NCI-H345 treated with DMSO at 0.1 percent for 48 hours (cell line): ENCODE measurements at regions not wholly inside any gene's neighbourhood (a gene's known extent, or its start where the extent isn't known, plus 50 kb on each side); places are given as distances from the start of the nearest gene placed in this dataset.

Source experiments
- DNase-seq: peaks from one replicate; lab custom pipeline; 2025; ENCODE audit not compliant: unreplicated experiment; lab: John Stamatoyannopoulos, UW

DNA sequence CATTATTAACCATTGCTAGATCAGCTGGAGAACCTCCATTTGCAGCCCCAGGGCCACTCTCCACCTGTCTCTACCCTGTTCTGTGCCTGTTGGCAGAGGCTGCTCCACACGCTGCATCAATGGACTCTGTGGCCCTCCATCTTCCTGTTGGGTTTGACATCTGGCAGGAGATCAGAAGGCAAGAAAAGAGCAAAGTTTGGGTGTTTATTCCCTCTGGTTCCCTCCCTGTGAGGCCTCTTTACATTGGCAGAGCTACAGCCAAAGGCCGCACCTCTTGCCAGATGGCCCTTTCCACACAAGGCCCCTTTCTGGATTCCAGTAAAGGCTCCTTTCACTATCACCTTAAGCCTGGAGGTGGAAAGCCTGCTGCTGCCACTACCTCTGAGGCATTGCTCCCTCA lies 110.9 kb upstream of the RND3 start:
- no peak for DNase-seq

DNA sequence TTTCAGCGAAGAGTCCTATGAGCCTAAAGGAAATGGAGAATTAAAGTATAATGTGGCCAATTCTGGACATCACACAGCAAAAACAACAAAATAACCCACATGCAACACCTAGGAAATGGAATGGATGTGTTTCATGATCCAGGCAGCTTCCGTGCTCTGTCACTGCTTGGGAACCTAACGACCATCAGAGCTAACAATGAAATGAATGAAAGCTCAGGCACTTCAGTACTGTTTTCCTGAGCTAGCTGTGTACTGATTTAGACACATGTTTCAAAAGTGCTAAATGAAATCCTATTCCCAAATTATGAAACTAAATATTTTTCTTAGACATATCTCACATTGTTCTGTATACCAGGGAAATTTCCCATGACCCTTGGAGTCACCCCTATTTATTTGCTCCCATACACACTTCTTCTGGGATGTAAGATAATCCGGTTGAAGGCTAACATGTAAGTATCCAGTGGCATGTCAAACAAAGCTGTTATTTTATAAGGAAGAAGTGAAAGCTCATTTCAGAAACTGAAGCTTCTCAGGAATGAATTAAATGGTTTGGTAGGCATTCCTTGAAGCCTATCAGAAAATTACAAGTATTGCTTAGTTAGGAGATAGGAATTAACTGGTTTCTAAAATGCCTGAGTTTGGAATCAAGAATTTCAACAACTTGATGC lies 108.5 kb upstream of the RND3 start:
- DNase-seq, result no peak

- DNase-seq, result no peak
These were observed 106.8 kb upstream of the RND3 start for GRCh38 chr2:150594299-150594698.

- no peak for DNase-seq
These were observed 104.2 kb upstream of the RND3 start for GRCh38 chr2:150591496-150592285.

DNA sequence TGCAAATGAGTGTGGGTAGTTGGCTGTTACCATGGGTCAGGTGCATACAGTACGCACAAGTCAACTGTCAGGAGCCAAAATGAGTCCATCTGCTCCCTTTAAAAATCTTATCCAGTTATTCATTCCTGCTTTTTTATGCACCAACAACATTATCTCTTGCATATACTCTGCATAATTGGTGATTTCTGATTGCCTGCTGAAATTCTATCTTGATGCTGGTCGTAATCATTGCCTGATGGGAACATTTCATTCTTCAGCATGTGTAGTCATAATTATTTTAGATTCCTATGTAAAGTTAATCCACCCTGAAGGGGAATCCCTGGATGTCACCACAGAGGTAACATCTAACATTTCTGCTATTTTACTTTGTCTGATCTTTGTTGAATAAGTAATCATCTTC lies 102.2 kb upstream of the RND3 start:
- no peak for DNase-seq

DNA sequence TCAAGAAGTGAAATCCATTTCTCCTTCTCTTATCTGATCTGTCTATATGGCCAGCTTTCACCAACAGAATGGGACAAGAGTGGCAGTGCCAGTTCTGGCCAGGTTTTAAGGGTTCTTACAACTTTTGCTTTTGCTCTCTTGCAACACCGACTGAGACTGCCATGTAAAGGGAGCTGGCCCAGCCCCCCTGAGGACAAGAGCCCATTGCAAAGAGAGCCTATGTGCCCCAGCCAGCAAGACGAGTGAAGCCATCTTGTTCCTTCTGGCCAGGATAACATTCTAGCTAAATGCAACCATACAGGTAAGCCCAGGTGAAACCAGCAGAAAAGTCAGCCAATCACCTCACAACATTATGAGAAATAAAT lies 101.0 kb upstream of the RND3 start:
- no peak for DNase-seq

GRCh38 chr2:150587547-150588505 lies 100.4 kb upstream of the RND3 start:
- no peak for DNase-seq

DNA sequence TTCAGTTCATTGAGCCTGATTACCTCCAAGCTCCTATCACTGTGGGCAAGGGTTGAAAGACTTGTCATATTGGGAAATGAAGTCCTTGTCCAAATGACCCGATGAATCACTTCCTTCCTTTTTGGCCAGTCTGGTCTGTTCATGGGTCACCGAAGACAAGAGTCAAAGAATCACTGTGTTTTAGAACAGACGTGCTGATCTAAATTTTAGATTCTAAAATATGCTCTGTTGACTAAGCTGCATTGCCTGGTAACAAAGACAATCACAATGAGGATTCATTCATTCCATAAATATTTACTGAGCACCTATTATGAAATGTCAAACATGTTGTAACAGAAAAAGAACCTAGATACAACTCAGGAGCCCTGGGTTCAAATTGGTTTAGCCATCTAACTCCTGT lies 99.4 kb upstream of the RND3 start:
- DNase-seq, result no peak

DNA sequence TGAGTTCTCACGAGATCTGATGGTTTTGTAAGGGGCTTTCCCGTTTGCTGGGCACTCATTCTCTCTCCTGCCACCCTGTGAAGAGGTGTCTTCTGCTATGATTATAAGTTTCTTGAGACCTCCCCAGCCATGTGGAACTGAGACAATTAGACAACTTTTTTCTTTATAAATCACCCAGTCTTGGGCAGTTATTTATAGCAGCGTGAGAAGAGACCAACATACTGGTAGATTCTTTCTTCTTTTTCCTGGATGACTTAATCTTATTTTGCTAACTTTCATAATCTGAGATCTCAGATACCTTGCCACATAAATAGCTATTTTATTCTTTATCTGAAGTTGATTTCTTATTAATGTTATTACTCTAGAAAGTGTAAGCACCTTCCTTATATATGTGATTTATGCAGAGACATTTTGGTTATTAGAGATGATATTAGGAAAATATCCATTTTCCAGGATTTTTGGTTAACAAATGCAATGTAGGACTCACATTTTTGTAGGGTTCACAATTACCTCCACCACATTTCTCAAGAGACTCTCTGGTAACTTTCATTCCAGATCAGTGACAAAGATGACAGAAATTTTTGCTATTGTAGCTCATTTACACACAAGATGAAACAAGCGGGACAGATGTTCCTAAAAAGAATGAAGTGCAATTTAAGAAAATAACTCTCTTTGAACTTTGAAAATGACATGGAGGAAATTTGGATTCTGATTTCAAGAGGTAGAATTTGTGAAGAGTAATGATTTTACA lies 97.9 kb upstream of the RND3 start:
- no peak for DNase-seq

GRCh38 chr2:150584081-150584480 lies 96.6 kb upstream of the RND3 start:
- DNase-seq, result no peak

DNA sequence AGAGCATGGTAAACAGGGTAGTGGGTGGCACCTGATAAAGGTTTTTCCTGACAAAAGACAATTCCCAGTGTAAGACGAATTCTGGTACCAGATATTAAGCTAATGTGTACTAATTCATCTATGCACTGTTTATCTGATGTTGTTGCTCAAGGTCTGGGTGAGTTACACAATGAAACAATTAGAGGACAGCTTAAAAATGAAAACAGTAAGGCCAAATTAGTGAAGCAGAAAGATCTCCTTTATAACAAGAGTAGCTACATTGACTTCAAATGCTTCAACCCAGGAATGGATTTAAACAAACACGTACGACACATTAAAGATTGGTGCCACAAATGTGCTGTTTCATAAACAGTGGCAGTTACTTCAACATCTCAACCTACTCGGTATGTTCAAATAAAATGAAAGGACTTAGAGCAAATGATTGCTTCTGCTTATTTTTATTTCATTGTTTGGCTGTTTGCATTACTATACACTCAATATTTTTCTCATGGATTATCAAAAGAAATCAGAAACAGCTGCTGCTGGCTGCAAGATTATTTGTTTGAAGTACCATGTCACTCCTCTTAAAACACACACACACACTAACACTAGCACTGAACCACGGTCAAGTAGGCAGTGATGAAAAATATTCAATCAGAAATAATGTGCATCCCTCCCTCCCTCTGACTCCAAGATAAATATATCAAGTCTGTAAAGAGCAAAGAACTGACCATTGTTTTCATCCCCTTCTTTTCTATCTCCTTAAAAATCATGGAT lies 94.4 kb upstream of the RND3 start:
- no peak for DNase-seq

DNA sequence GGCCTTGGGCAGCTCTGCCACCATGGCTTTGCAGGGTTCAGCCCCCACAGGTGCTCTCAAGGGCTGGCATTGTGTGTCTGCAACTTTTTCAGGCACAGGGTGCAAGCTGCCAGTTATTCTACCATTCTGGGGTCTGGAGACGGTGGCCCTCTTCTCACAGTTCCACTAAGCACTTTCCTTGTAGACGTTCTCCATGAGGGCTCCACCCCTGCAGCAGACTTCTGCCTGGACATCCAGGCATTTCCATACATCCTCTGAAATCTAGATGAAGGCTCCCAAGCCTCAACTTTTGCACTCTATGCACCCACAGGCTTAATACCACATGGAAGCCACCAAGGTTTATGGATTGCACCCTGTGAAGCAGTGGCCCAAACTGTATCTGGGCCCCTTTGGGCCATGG lies 91.0 kb upstream of the RND3 start:
- no peak for DNase-seq

DNA sequence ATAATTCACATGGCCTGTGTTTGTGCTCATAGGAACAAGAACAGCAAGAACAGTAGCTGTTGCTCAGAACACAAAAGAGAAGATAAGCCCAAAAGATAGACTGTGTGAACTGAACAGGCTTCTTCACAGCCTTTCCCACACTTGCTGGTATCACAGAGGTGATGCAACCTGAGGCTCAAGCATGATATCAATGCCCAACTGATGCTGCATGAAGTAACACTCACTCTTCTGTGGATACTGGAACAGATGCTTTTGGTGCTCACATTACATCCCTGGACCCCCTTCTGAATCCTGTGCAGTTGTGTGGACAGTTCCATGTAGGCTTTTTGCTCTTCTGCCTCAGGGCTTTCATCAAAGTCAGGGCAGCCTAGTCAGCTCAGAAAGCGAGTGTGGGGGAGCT lies 88.4 kb upstream of the RND3 start:
- no peak for DNase-seq

DNA sequence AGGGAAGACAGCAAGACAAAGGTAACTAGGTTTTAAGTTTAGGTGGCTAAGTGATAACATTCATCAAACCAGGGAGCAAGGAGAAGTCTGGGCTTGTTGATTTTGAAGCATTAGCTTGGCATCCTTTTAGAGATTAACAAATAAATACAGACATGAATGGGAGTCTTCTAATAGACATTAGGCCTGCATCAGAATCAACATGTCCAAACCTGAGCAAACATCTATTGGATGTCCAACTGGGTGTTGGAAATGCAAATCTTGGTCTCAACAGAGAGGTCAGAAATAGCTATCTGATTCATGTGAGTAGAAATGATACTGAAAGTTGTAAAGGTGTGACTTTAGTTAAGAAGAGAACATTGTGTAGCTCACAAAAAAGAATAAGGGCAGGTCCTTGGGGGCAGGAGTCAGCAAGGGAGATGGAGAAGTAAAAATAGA lies 85.5 kb upstream of the RND3 start:
- no peak for DNase-seq

- no peak for DNase-seq
These were observed 84.8 kb upstream of the RND3 start for GRCh38 chr2:150572194-150572766.

DNA sequence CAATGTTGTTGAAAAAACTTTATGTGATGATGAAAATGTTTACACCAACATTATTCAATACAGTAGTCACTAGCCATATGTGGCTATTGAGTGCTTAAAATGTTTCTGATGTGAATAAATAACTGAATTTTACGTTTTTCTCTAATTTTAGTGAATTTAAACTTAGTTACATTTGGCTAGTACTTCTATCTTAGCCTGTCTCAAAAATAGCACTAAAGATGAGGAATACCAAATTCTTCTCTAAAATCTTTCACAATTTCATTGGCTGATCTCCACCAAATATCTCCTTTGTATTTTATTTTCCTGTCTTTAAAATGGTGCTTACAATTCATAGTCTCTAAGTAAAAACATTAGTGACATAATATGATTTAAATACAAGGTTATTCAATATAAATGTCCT lies 83.7 kb upstream of the RND3 start:
- no peak for DNase-seq

DNA sequence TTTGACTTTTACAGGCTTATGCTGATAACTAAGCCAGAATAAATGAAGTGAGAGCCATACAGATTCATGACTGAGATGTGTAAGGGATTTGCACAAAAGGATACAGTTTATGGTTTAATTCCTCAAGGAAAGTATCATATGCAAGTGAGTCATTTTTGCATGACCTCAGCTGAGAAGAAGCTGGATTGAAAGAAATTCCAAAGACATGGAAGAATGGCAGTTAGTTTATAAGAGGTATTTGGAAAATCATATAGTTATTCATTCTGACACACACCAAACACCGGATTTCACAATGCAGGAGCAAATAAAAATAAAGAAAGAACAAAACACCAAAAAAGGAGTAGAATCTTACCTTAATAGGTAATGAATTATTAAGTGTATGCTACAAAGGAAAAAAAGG lies 83.2 kb upstream of the RND3 start:
- no peak for DNase-seq

DNA sequence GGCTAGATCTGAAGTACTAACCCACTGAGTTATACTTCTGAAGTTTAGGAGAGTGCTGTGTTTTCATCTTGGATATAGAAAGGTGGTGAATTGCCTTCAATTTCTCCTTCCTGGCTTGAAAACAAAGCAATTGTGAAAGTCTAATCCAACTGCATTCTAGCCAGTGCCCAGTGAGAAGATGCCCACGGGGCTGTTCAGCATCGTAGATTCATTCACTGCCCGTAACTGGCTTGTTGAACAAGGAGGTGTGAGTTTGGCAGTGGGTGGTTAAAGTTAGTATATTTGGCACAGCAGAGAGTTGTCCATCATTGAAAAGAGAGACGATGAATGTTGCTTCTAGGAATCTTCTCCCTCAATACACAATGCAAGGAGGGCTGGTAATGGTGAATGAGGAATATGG lies 82.3 kb upstream of the RND3 start:
- no peak for DNase-seq

GRCh38 chr2:150567771-150568301 lies 80.4 kb upstream of the RND3 start:
- no peak for DNase-seq

DNA sequence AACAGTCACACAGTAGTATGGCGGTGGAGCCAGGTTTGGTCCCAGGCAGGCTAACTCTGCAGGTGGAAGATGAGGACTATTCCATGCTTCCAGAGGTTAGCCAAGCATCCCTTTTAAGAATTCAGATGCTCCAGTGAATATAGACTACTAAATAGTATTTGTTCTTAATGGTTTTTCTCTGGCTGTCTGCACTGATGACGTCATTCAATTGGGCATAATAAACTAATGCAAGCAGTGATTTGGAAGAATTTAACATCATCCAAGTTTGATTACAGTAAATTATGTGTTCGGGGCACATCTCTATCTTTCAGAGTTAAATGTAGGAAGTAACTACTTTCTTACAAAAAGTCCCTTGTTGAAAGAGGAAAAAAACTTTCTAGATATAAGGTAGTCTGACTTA lies 78.8 kb upstream of the RND3 start:
- no peak for DNase-seq
